K562 (cell line): ENCODE measurements at regions not wholly inside any gene's neighbourhood (a gene's known extent, or its start where the extent isn't known, plus 50 kb on each side); places are given as distances from the start of the nearest gene placed in this dataset.

Experiments
- ATAC-seq: fragments of 200-7000 bp; cut with Tn5 transposase; 3 replicates; pipeline ENCODE4 v1.9.1; 2020; ENCODE audit warnings: moderate library complexity
- BruUV-seq: library from RNA; stranded (reverse); fragments of 400-500 nt; replicated peaks from 2 replicates; lab custom pipeline; 2021; lab: Mats Ljungman, UMichigan
- CTCF ChIA-PET: fragments of 300-600 bp; formaldehyde crosslinking; extraction: SDS; loops from one replicate; lab custom pipeline; 2021; ENCODE audit warnings: low intra/inter-chr PET ratio; lab: Yijun Ruan, JAX
- POLR2A ChIA-PET: fragments of 300-600, 350-650 bp; sonication (Branson Sonifier 250); formaldehyde crosslinking; extraction: SDS; loops from one replicate; lab custom pipeline; 2021; ENCODE audit warnings: antibody characterized with exemption, inconsistent platforms; lab: Yijun Ruan, JAX
- DNase-seq, 4 experiments: peaks; one replicate each; pipeline versions ENCODE4 v3.0.0 to v3.0.0-alpha.2; 2011 to 2018; ENCODE audit warnings: low spot score in 3 of 4, mixed read lengths in 3 of 4; ENCODE audit errors: extremely low read depth in 1 of 4
- FAIRE-seq: peaks from 2 replicates; lab custom pipeline; 2011; peaks lifted over from hg19 to GRCh38; lab: Jason Lieb, UNC
- H2AFZ ChIP-seq: 2 replicates; pipeline ENCODE4 v1.6.0; 2011; ENCODE audit warnings: low read depth, low read length, control low read depth, inconsistent platforms
- H3K27ac ChIP-seq: fragments of 200-600 bp; 3 replicates; pipeline ENCODE4 v1.8.0; 2011; ENCODE audit warnings: low read depth, mild to moderate bottlenecking, control low read depth, inconsistent platforms, low read length, moderate library complexity, mixed read lengths; ENCODE audit errors: extremely low read depth
- H3K27me3 ChIP-seq, 2 experiments: fragments of 300-600 bp in 1 of 2; 2 replicates in 1 of 2; 3 replicates in 1 of 2; pipeline versions ENCODE4 v1.6.0 to v1.8.0; 2011; ENCODE audit warnings: inconsistent platforms in 2 of 2, low read length in 2 of 2, mild to moderate bottlenecking in 1 of 2, mixed read lengths in 1 of 2, moderate library complexity in 1 of 2; ENCODE audit not compliant: control insufficient read depth in 2 of 2, insufficient read depth in 2 of 2
- H3K36me3 ChIP-seq: fragments of 300-600 bp; 3 replicates; pipeline ENCODE4 v1.8.0; 2011; ENCODE audit warnings: mild to moderate bottlenecking, low read length, inconsistent platforms; ENCODE audit not compliant: control insufficient read depth, insufficient read depth
- H3K4me1 ChIP-seq, 2 experiments: fragments of 200-600 bp in 1 of 2; replicated peaks in 1 of 2; 2 replicates in 1 of 2; 3 replicates in 1 of 2; pipeline versions ENCODE4 v1.5.1 to v1.8.0; 2011; ENCODE audit warnings: inconsistent platforms in 2 of 2, low read length in 2 of 2, mild to moderate bottlenecking in 1 of 2, mixed read lengths in 1 of 2, moderate library complexity in 1 of 2; ENCODE audit not compliant: control insufficient read depth in 2 of 2, insufficient read depth in 2 of 2
- H3K4me2 ChIP-seq: 2 replicates; pipeline ENCODE4 v1.6.1; 2011; ENCODE audit warnings: low read length, control low read depth, inconsistent platforms, mixed read lengths; ENCODE audit not compliant: insufficient read depth
- H3K4me3 ChIP-seq: fragments of 200-600 bp; sonication (generic), shearing (Covaris generic); 2 replicates; pipeline ENCODE4 v1.5.1; 2016; ENCODE audit warnings: control low read depth, inconsistent platforms
- H3K79me2 ChIP-seq: fragments of 200-600 bp; 3 replicates; pipeline ENCODE4 v1.8.0; 2011; ENCODE audit warnings: low read length, inconsistent platforms; ENCODE audit not compliant: control insufficient read depth, insufficient read depth
- H3K9ac ChIP-seq, 2 experiments: 2 replicates each; pipeline versions ENCODE4 v1.6.0 to v1.6.1; 2011; ENCODE audit warnings: low read depth in 2 of 2, low read length in 2 of 2, control low read depth in 1 of 2, inconsistent platforms in 1 of 2, mild to moderate bottlenecking in 1 of 2, mixed read lengths in 1 of 2; ENCODE audit not compliant: insufficient read depth in 1 of 2
- H3K9me1 ChIP-seq: one replicate; pipeline ENCODE4 v1.6.0; 2011; ENCODE audit warnings: inconsistent platforms, mild to moderate bottlenecking, low read length, moderate library complexity; ENCODE audit not compliant: control insufficient read depth, insufficient read depth
- H3K9me3 ChIP-seq: replicated peaks from 2 replicates; pipeline ENCODE4 v1.5.1; 2011; ENCODE audit warnings: low read depth, low read length, inconsistent platforms; ENCODE audit not compliant: control insufficient read depth, insufficient read depth
- H4K20me1 ChIP-seq: replicated peaks from 2 replicates; pipeline ENCODE4 v1.6.1; 2011; ENCODE audit warnings: low read length, inconsistent platforms, mixed read lengths; ENCODE audit not compliant: control insufficient read depth, insufficient read depth
- BRF1 ChIP-seq: IDR thresholded peaks from 3 replicates; pipeline ENCODE4 v1.6.1; 2011; ENCODE audit warnings: borderline replicate concordance, mild to moderate bottlenecking; ENCODE audit not compliant: insufficient read length; ENCODE audit errors: extremely low read depth
- CEBPB ChIP-seq: fragments of 450-650 bp; IDR thresholded peaks from 2 replicates; pipeline ENCODE4 v1.6.1; 2016; ENCODE audit warnings: missing genetic modification characterization, missing compliant biosample characterization
- CEBPG ChIP-seq, 3 experiments: fragments of 200-800 bp in 1 of 3; sonication (Bioruptor generic) in 1 of 3; sonication (generic) in 1 of 3; formaldehyde crosslinking in 1 of 3; IDR thresholded peaks in 2 of 3; conservative IDR thresholded peaks in 1 of 3; 2 replicates each; pipeline versions ENCODE4 v1.6.1 to v1.8.0; 2016 to 2022; ENCODE audit warnings: missing compliant biosample characterization in 2 of 3, missing genetic modification characterization in 2 of 3, mild to moderate bottlenecking in 1 of 3, missing genetic modification reagents in 1 of 3
- CGGBP1 ChIP-seq: fragments of 250-450 bp; sonication (Bioruptor Pico); IDR thresholded peaks from 2 replicates; pipeline ENCODE4 v1.9.0; 2021; ENCODE audit warnings: mild to moderate bottlenecking
- ELK3 ChIP-seq: fragments of 450-650 bp; formaldehyde crosslinking; IDR thresholded peaks from 2 replicates; pipeline ENCODE4 v1.4.0; 2020; ENCODE audit warnings: mild to moderate bottlenecking
- FOXP1 ChIP-seq: sonication (generic); formaldehyde crosslinking; IDR thresholded peaks from 2 replicates; pipeline ENCODE4 v1.8.0; 2022; ENCODE audit warnings: mild to moderate bottlenecking, missing genetic modification reagents
- LEF1 ChIP-seq: fragments of 450-650 bp; IDR thresholded peaks from 2 replicates; pipeline ENCODE4 v1.6.1; 2016; ENCODE audit warnings: mild to moderate bottlenecking
- MED1 ChIP-seq: sonication (generic); formaldehyde crosslinking; IDR thresholded peaks from 2 replicates; pipeline ENCODE4 v1.8.1; 2023; ENCODE audit warnings: missing genetic modification reagents, borderline replicate concordance
- MTA1 ChIP-seq: fragments of 450-650 bp; IDR thresholded peaks from 2 replicates; pipeline ENCODE4 v1.6.1; 2017; ENCODE audit warnings: borderline replicate concordance
- SAFB ChIP-seq: fragments of 200-400 bp; formaldehyde crosslinking; IDR thresholded peaks from 2 replicates; pipeline ENCODE4 v1.6.1; 2017; ENCODE audit warnings: low read depth, low read length, borderline replicate concordance
- SMARCC2 ChIP-seq: fragments of 450-650 bp; IDR thresholded peaks from 2 replicates; pipeline ENCODE4 v1.6.1; 2017; ENCODE audit warnings: antibody characterized with exemption, moderate library complexity, mild to moderate bottlenecking, low read depth
- XRCC5 ChIP-seq: fragments of 200-400 bp; formaldehyde crosslinking; IDR thresholded peaks from 2 replicates; pipeline ENCODE4 v1.6.1; 2017; ENCODE audit warnings: low read depth, mild to moderate bottlenecking, low read length
- ZNF384 ChIP-seq: IDR thresholded peaks from 2 replicates; pipeline ENCODE4 v1.6.1; 2012; ENCODE audit warnings: low read depth, low read length, improper control_type of control experiment
- WGBS: fragments of 100-300 bp; shearing (Covaris generic); methylation state at CpG from one replicate; pipeline ENCODE4 v1.1.6; 2016; ENCODE audit warnings: low coverage, mixed read lengths; ENCODE audit not compliant: insufficient coverage; ENCODE audit errors: missing lambda C conversion rate; 5-methylcytosine and 5-hydroxymethylcytosine counted together
- in situ Hi-C: fragments of 300-500 bp; cut with MboI; formaldehyde crosslinking; loops from 4 replicates; pipeline ENCODE4 v1.15.0; 2018; ENCODE audit warnings: inconsistent platforms, mixed read lengths
- intact Hi-C: fragments of 100-400 bp; cut with micrococcal nuclease; formaldehyde crosslinking; loops from 2 replicates; pipeline ENCODE4 v1.14.2; 2022
- TF ChIP-seq, protein P1 (sequence below): fragments of 200-800 bp; sonication (Bioruptor generic); IDR thresholded peaks from 2 replicates; pipeline ENCODE4 v1.6.1; 2016; ENCODE audit warnings: missing genetic modification characterization, missing compliant biosample characterization

- Histone ChIP-seq H3K9me3 (no peaks in the 10 kb centered on the region), H3K27ac (no peak overlapping the region), H4K20me1 (no peaks in the 10 kb centered on the region), H3K4me3 (no peak overlapping the region), H3K9me1 (no peaks in the 10 kb centered on the region), H3K36me3 (no peaks in the 10 kb centered on the region), H2AFZ (no peak overlapping the region), H3K4me1 (no peaks in the 10 kb centered on the region), H3K4me2 (no peak overlapping the region), H3K9ac (no peak overlapping the region), H3K27me3 (no peaks in the 10 kb centered on the region), H3K79me2 (no peaks in the 10 kb centered on the region)
- ATAC-seq (no peak), DNase-seq (no peak), FAIRE-seq (no peak)
- CTCF ChIA-PET, result no interaction called here
- WGBS, result 32% methylated on average over 10 of the region's 10 CpGs
- intact Hi-C loops, result no loop called here
- BruUV-seq, result no TSS peak
- POLR2A ChIA-PET, result interaction anchor here (1.1 kb wide), 1 partner anchor 12 kb away, joined by 3 read pairs; no protein-coding TSS in a partner anchor
- in situ Hi-C loops, result no loop called here
- TF ChIP-seq ELK3, result no peak
- TF ChIP-seq ZNF384, result no peak
- TF ChIP-seq BRF1, result no peak
- TF ChIP-seq MTA1, result no peak
- no peak for TF ChIP-seq XRCC5
- peak; percentile 23; the same call in 1 of the 2 replicates for TF ChIP-seq CEBPB (tag)
- TF ChIP-seq SAFB, result no peak
- TF ChIP-seq MED1, result no peak
- TF ChIP-seq LEF1, result no peak
- TF ChIP-seq CEBPG (CRISPR knock-in tag; IDR thresholded peaks at IDR 0.05), result no peak
- peak in 1 of 2 experiments; percentile 40; a peak in 1 of 4 replicates for TF ChIP-seq CEBPG (tag; conservative IDR thresholded peaks at IDR 0.05 in 1 of 2, IDR thresholded peaks at IDR 0.05 in 1 of 2)
- no peak for TF ChIP-seq SMARCC2
- TF ChIP-seq, protein P1, sequence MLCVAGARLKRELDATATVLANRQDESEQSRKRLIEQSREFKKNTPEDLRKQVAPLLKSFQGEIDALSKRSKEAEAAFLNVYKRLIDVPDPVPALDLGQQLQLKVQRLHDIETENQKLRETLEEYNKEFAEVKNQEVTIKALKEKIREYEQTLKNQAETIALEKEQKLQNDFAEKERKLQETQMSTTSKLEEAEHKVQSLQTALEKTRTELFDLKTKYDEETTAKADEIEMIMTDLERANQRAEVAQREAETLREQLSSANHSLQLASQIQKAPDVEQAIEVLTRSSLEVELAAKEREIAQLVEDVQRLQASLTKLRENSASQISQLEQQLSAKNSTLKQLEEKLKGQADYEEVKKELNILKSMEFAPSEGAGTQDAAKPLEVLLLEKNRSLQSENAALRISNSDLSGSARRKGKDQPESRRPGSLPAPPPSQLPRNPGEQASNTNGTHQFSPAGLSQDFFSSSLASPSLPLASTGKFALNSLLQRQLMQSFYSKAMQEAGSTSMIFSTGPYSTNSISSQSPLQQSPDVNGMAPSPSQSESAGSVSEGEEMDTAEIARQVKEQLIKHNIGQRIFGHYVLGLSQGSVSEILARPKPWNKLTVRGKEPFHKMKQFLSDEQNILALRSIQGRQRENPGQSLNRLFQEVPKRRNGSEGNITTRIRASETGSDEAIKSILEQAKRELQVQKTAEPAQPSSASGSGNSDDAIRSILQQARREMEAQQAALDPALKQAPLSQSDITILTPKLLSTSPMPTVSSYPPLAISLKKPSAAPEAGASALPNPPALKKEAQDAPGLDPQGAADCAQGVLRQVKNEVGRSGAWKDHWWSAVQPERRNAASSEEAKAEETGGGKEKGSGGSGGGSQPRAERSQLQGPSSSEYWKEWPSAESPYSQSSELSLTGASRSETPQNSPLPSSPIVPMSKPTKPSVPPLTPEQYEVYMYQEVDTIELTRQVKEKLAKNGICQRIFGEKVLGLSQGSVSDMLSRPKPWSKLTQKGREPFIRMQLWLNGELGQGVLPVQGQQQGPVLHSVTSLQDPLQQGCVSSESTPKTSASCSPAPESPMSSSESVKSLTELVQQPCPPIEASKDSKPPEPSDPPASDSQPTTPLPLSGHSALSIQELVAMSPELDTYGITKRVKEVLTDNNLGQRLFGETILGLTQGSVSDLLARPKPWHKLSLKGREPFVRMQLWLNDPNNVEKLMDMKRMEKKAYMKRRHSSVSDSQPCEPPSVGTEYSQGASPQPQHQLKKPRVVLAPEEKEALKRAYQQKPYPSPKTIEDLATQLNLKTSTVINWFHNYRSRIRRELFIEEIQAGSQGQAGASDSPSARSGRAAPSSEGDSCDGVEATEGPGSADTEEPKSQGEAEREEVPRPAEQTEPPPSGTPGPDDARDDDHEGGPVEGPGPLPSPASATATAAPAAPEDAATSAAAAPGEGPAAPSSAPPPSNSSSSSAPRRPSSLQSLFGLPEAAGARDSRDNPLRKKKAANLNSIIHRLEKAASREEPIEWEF (CRISPR knock-in tag), result no peak
- no peak for TF ChIP-seq CGGBP1
- no peak for TF ChIP-seq FOXP1
These were observed 194.9 kb upstream of the ZNF608 start for GRCh38 chr5:124941051-124942049.
